ENCODE measurements at regions not wholly inside any gene's neighbourhood (a gene's known extent, or its start where the extent isn't known, plus 50 kb on each side); places are given as distances from the start of the nearest gene placed in this dataset.

- no peak overlapping the region for H3K9ac ChIP-seq (ENCODE audit: low read length)
- H3K9me2 ChIP-seq (replicated peaks; ENCODE audit: insufficient read depth, low read length), result no peaks in the 10 kb centered on the region
- H3K27me3 ChIP-seq (ENCODE audit: low read length), result no peaks in the 10 kb centered on the region
- H3K27ac ChIP-seq (ENCODE audit: low read depth, low read length), result no peak overlapping the region
- H3F3A ChIP-seq (ENCODE audit: insufficient read depth), result no peaks in the 10 kb centered on the region
- no peak overlapping the region for H3K4me2 ChIP-seq (ENCODE audit: low read depth, low read length, poor library complexity, severe bottlenecking)
- H3K36me3 ChIP-seq (ENCODE audit: low read length), result no peaks in the 10 kb centered on the region
- no peak overlapping the region for H2AFZ ChIP-seq (ENCODE audit: low read depth, low read length, severe bottlenecking)
- no peaks in the 10 kb centered on the region for H4K20me1 ChIP-seq (ENCODE audit: low read depth, low read length)
- no peak for TF ChIP-seq CTCF (IDR thresholded peaks at IDR 0.05; ENCODE audit: insufficient read depth, low read length, poor library complexity, severe bottlenecking)
- no peak for TF ChIP-seq EZH2phosphoT487 (conservative IDR thresholded peaks at IDR 0.05; ENCODE audit: low read length)
- no peak overlapping the region for H3K4me3 ChIP-seq (ENCODE audit: insufficient read depth, low read length, poor library complexity, severe bottlenecking)
- no peaks in the 10 kb centered on the region for H3K9me3 ChIP-seq (ENCODE audit: insufficient read depth, low read length)
- H3K79me2 ChIP-seq (ENCODE audit: insufficient read depth, low read length), result no peaks in the 10 kb centered on the region
These were observed 616.5 kb downstream of the BRD1 start for GRCh38 chr22:49211176-49211575.

GRCh38 chr22:49210606-49211005 lies 617.1 kb downstream of the BRD1 start:
- Histone ChIP-seq H3K27ac (ENCODE audit: low read depth, low read length) (no peak overlapping the region), H3K9ac (ENCODE audit: low read length) (no peak overlapping the region), H3K4me3 (ENCODE audit: insufficient read depth, low read length, poor library complexity, severe bottlenecking) (no peak overlapping the region), H3K9me3 (ENCODE audit: insufficient read depth, low read length) (no peaks in the 10 kb centered on the region), H3F3A (ENCODE audit: insufficient read depth) (no peaks in the 10 kb centered on the region), H4K20me1 (ENCODE audit: low read depth, low read length) (no peaks in the 10 kb centered on the region), H3K36me3 (ENCODE audit: low read length) (no peaks in the 10 kb centered on the region), H3K4me2 (ENCODE audit: low read depth, low read length, poor library complexity, severe bottlenecking) (no peak overlapping the region), H3K79me2 (ENCODE audit: insufficient read depth, low read length) (no peaks in the 10 kb centered on the region), H3K9me2 (replicated peaks; ENCODE audit: insufficient read depth, low read length) (no peaks in the 10 kb centered on the region), H3K27me3 (ENCODE audit: low read length) (no peaks in the 10 kb centered on the region), H2AFZ (ENCODE audit: low read depth, low read length, severe bottlenecking) (no peak overlapping the region)
- no peak for TF ChIP-seq EZH2phosphoT487 (conservative IDR thresholded peaks at IDR 0.05; ENCODE audit: low read length)
- TF ChIP-seq CTCF (IDR thresholded peaks at IDR 0.05; ENCODE audit: insufficient read depth, low read length, poor library complexity, severe bottlenecking), result no peak

- TF ChIP-seq CTCF (IDR thresholded peaks at IDR 0.05; ENCODE audit: insufficient read depth, low read length, poor library complexity, severe bottlenecking) (no peak), EZH2phosphoT487 (conservative IDR thresholded peaks at IDR 0.05; ENCODE audit: low read length) (no peak)
- Histone ChIP-seq H3K27me3 (ENCODE audit: low read length) (no peaks in the 10 kb centered on the region), H3K27ac (ENCODE audit: low read depth, low read length) (no peak overlapping the region), H3K4me2 (ENCODE audit: low read depth, low read length, poor library complexity, severe bottlenecking) (no peak overlapping the region), H3K4me3 (ENCODE audit: insufficient read depth, low read length, poor library complexity, severe bottlenecking) (no peak overlapping the region), H4K20me1 (ENCODE audit: low read depth, low read length) (no peaks in the 10 kb centered on the region), H3F3A (ENCODE audit: insufficient read depth) (no peaks in the 10 kb centered on the region), H3K9me3 (ENCODE audit: insufficient read depth, low read length) (no peaks in the 10 kb centered on the region), H3K79me2 (ENCODE audit: insufficient read depth, low read length) (no peaks in the 10 kb centered on the region), H3K9me2 (replicated peaks; ENCODE audit: insufficient read depth, low read length) (no peaks in the 10 kb centered on the region), H2AFZ (ENCODE audit: low read depth, low read length, severe bottlenecking) (no peak overlapping the region), H3K9ac (ENCODE audit: low read length) (no peak overlapping the region), H3K36me3 (ENCODE audit: low read length) (no peaks in the 10 kb centered on the region)
These were observed 618.0 kb downstream of the BRD1 start for GRCh38 chr22:49209452-49210195.
